ENCODE measurements at regions not wholly inside any gene's neighbourhood (a gene's known extent, or its start where the extent isn't known, plus 50 kb on each side); places are given as distances from the start of the nearest gene placed in this dataset.
"Not testable (repeated sequence)": the region's sequence is repeated elsewhere in the genome, so short reads cannot be mapped to it uniquely, and the experiment has no call there.

- no peak for DNase-seq
Measured at GRCh38 chr2:34534341-34534740, 935.2 kb upstream of the FAM98A start.

- no peak for DNase-seq
Measured at GRCh38 chr2:34533585-34534183, 934.6 kb upstream of the FAM98A start.

DNA sequence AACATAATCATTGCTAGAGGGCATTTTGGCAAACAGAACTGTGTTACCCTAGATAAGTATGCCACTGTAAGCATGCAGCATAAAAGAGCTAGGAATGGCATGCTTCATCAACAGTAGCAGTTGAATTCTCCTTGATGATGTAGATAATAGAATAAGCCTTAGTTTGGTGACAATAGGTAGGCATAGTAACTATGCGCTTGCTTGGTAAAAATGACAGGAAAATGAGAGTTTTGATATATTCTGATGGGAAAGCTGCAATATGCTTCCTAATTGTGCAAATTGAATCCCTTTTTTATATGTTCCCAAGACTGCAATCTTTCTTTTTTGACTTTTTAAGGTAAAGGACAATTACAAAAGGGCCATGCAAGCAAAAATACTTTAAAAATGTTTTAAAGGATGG, 930.9 kb upstream of the FAM98A start:
- DNase-seq = no peak

DNA sequence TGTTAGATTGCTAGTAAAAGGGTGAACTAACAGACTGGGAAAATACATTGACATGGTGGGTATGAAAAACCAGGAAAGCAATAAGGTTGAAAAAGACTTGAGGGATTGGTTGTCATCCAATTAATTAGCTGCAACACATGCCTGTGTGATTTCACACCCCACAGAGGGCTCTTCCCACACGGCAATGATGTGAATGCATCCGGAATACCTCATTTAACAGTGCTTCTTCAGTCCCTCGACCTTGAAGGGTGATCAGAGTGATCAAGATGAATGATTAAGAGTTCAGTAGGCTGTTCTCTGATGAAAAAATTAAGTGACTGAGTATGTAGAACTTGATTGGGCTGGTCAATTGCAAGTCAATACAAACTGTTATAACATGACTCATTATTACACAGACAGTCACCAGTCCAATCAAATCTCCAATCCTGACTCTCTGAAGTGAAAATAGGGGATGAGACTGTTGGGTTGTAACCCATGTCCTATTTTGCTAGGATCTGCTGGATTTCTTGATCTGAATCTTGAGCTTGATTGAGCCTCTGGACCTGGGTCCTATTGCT, 924.9 kb upstream of the FAM98A start:
- no peak for DNase-seq

DNA sequence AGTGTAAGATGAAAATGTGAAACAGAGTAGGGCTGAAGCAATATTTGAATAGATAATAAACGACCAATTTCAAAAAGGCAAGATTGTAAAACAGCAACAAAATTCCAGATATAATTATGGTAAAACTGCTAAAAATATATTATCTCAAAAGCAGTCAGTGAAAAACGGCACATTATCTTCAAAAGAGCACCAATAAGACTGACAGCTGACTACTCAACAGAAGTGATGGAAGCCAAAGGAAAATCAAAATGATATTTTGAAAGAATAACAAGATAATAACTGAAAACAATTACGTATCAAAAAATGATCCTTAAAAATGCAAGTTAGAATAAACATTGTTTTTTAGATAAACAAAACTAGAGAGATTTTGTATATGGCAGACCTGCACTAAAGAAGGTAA, 920.6 kb upstream of the FAM98A start:
- DNase-seq = no peak

DNA sequence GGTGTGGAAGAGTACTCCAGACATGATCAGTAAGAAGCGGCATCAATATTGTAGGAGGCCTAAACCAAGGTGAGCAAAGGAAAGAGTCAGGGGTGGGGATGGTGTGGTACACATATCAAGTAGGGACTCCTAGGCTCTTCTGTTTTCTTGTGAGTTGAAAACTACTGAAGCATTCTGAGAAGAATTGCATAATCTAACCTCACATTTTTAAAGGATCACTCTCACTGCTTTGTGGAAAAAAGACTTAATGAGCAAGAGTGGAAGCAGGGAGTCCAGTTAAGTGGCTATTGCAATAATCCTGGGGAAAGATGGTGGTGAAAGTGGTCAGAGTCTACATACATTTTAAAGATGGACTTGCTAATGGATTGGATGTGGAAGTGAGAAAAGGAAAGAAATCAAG, 899.5 kb upstream of the FAM98A start:
- no peak for DNase-seq

- DNase-seq = not testable (repeated sequence)
Measured at GRCh38 chr2:34494192-34494591, 895.1 kb upstream of the FAM98A start.

- no peak for DNase-seq
Measured at GRCh38 chr2:34492561-34493455, 893.7 kb upstream of the FAM98A start.

DNA sequence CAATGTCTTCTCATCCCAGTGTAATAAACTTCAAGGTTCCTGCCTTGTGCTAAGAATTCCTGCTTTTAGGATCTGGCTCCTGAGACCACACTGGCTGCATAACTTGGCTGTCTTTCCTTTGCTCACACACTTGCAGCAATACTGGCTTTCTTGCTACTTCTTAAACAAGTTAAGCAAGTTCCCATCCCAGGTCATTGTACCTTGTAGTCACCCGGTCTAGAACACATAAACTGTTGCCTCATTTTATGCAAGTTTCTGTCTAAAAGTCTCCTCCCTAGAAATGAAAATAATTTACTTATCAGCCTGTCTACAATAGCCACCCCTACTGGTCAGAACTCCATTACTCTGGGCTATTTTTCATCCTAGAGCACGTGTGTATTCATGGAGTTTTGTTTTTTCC, 887.9 kb upstream of the FAM98A start:
- no peak for DNase-seq

DNA sequence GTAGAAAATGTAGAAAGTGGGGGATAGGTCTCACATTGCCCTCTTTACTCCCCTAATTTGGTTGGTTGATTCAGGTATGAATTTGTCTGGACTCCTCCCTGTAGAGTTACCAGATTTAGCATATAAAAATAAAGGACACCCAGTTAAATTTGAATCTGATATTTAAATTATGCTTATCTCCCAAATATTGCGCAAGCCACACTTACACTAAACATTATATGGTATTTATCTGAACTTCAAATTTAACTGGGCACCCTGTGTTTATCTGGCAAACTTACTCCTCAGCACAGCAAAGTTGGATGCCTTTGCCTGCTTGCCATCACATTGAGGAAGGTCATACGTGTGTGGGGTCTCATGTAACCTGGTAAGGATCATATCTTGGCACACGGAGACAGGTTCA, 882.4 kb upstream of the FAM98A start:
- no peak for DNase-seq

- no peak for DNase-seq
Measured at GRCh38 chr2:34480366-34480765, 881.3 kb upstream of the FAM98A start.

- no peak for DNase-seq
Measured at GRCh38 chr2:34475156-34475555, 876.1 kb upstream of the FAM98A start.

DNA sequence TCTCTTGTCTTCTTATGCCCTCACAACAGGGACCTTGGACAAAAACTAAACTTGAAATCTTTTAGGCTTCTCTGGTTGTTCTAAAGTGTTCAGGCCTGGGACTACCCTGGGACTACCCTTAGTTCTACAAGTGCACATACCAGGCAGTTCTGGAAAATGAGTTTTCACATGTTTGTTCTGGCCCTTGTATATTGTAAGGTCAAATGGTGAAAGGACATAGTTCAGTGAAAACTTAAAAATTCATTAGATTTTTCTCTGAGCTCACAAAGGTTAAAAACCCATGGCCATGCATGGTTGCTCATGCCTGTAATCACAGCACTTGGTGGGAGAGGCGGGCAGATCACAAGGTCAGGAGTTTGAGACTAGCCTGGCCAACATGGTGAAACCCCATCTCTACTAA, 875.5 kb upstream of the FAM98A start:
- no peak for DNase-seq

GRCh38 chr2:34447097-34447496, 848.0 kb upstream of the FAM98A start:
- DNase-seq = no peak

GRCh38 chr2:34423301-34423700, 824.2 kb upstream of the FAM98A start:
- no peak for DNase-seq

DNA sequence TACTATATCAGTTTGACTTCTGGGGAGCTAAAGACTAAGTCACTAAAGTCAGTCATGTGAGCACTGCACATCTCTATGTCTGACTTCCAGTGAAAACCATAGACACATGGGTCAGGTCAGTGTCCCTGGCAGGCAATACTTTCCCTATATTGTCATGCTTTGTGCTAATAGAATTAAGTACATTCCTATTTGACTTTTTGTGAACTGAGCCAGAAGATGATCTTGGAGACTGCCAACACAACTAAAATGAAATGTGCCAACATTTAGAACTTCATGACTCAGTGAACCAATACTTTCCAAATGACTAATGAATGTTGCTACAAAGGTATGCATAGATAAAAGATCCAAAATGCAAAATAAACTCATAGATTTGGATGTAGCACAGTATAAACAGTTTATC, 820.8 kb upstream of the FAM98A start:
- no peak for DNase-seq

GRCh38 chr2:34416856-34417255, 817.8 kb upstream of the FAM98A start:
- no peak for DNase-seq

GRCh38 chr2:34414856-34415255, 815.8 kb upstream of the FAM98A start:
- no peak for DNase-seq

- no peak for DNase-seq
Measured at GRCh38 chr2:34408100-34408499, 809.0 kb upstream of the FAM98A start.

DNA sequence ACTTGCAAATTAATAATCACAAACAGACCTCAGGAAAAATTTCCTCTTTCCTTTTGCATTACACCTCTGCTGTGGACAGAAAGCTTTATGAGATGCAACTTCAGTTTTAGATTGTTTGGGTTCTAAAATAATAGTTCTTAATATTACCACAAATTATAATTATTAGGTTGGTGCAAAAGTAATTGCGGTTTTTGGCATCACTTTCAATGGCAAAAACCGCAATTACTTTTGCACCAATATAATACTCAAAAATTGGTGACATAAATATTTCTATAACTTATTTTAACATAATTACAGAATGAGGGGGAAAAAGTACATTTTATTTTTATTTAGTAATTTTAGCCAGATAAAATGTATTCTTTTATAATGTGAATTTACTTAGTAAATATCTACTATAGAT, 804.4 kb upstream of the FAM98A start:
- DNase-seq = no peak

DNA sequence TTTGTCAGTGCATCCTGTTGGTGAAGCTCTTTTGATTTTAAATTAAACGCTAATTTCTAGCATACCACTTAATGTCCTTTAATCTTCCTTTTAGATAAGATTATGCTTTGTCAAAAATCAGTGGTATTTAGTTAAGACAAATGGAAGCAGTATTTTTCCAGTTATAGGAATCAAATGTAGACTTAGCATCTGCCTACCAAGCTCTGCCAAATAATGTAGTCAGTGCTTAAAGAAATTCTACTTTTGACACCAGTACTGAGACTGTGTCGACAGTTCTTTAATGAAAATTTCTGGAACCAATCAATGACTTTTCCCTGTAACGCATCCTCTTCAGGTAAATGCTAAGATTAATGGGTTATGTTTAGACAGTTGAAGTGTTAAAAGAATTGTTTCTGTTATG, 803.3 kb upstream of the FAM98A start:
- DNase-seq = no peak

DNA sequence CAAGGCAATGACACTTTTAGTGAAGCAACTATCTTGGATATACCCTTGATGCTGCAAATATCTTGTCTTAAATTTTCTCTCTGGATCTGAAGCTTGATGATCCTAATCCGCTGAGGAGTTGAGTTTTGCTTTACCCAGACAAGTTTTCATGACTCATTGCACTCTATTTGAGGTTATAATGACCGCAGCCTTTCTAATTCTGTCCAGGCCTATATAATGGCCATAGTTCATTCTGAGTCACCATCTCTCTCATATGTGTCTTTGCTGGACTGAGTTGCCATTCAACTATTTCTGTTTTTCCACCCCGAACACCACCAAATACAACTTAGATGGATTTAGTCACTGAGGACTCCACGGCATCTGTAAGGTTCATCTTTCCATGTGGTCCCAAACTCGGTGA, 802.1 kb upstream of the FAM98A start:
- DNase-seq = no peak

- no peak for DNase-seq
Measured at GRCh38 chr2:34388446-34388845, 789.3 kb upstream of the FAM98A start.

GRCh38 chr2:34387536-34387935, 788.4 kb upstream of the FAM98A start:
- DNase-seq = no peak
